ENCODE measurements at regions not wholly inside any gene's neighbourhood (a gene's known extent, or its start where the extent isn't known, plus 50 kb on each side); places are given as distances from the start of the nearest gene placed in this dataset.

GRCh38 chr4:111610681-111611080 is 534.6 kb upstream of the FAM241A start:
- TF ChIP-seq CTCF (IDR thresholded peaks at IDR 0.05; ENCODE audit: insufficient read depth, low read length, poor library complexity, severe bottlenecking) (no peak), EZH2phosphoT487 (conservative IDR thresholded peaks at IDR 0.05; ENCODE audit: low read length) (no peak)
